Peyer's patch (tissue), 4 donors: ENCODE measurements at regions not wholly inside any gene's neighbourhood (a gene's known extent, or its start where the extent isn't known, plus 50 kb on each side); places are given as distances from the start of the nearest gene placed in this dataset.
"Not testable (repeated sequence)": the region's sequence is repeated elsewhere in the genome, so short reads cannot be mapped to it uniquely, and the experiment has no call there.

Experiments
- DNase-seq, 3 donors: peaks; one replicate each; pipeline ENCODE4 v3.0.0-alpha.2; 2017 to 2019
- H3K27ac ChIP-seq, 4 donors: fragments of 200-600 bp; sonication (generic); one replicate each; pipeline ENCODE4 v1.5.1; 2016 to 2019
- H3K27me3 ChIP-seq, 2 donors: fragments of 200-600 bp; sonication (generic); one replicate each; pipeline ENCODE4 v1.5.1; 2019
- H3K36me3 ChIP-seq, 3 donors: fragments of 200-600 bp; sonication (generic); one replicate each; pipeline ENCODE4 v1.5.1; 2016 to 2019
- H3K4me1 ChIP-seq, 4 donors: fragments of 200-600 bp; sonication (generic); one replicate each; pipeline ENCODE4 v1.5.1; 2016 to 2019
- H3K4me3 ChIP-seq, 4 donors: fragments of 200-600 bp; sonication (generic); 1 replicate in 3 of 4; 2 replicates in 1 of 4; pipeline ENCODE4 v1.5.1; 2016 to 2019; ENCODE audit warnings: mild to moderate bottlenecking in 1 of 4
- H3K9me3 ChIP-seq, 4 donors: fragments of 200-600 bp; sonication (generic); one replicate each; pipeline ENCODE4 v1.5.1; 2016 to 2019; ENCODE audit warnings: mild to moderate bottlenecking in 1 of 4
- CTCF ChIP-seq, 6 experiments: fragments of 450-650 bp in 4 of 6; fragments of 200-600 bp in 2 of 6; sonication (generic) in 1 of 6; IDR thresholded peaks; one replicate each; pipeline ENCODE4 v1.5.1; 2017 to 2019; ENCODE audit warnings: antibody characterized with exemption in 6 of 6, mild to moderate bottlenecking in 3 of 6, moderate library complexity in 1 of 6
- POLR2A ChIP-seq, 2 donors: fragments of 450-650 bp; IDR thresholded peaks; one replicate each; pipeline ENCODE4 v1.5.1; 2017; ENCODE audit warnings: antibody characterized with exemption in 2 of 2, mild to moderate bottlenecking in 2 of 2, moderate library complexity in 2 of 2

- H3K27me3 ChIP-seq = no peaks in the 10 kb centered on the region
- no peaks in the 10 kb centered on the region for H3K4me1 ChIP-seq
- DNase-seq = no peak
- peaks cover 0 to 8% (median 0%) of the 10 kb centered on the region in 4 donors for H3K9me3 ChIP-seq
- no peak overlapping the region for H3K4me3 ChIP-seq
- no peak overlapping the region for H3K27ac ChIP-seq
- no peaks in the 10 kb centered on the region for H3K36me3 ChIP-seq
- no peak for TF ChIP-seq POLR2A (IDR thresholded peaks at IDR 0.05)
- no peak for TF ChIP-seq CTCF (IDR thresholded peaks at IDR 0.05)
Measured at GRCh38 chr7:102721-103120, 89.7 kb upstream of the FAM20C start.

GRCh38 chr7:103981-104380, 88.4 kb upstream of the FAM20C start:
- H3K27me3 ChIP-seq, H3K4me3 ChIP-seq, H3K4me1 ChIP-seq, H3K36me3 ChIP-seq, H3K9me3 ChIP-seq, H3K27ac ChIP-seq, DNase-seq: not testable (repeated sequence)

GRCh38 chr7:105002-105401, 87.4 kb upstream of the FAM20C start:
- Histone ChIP-seq H3K36me3 (no peaks in the 10 kb centered on the region), H3K27ac (no peak overlapping the region), H3K4me1 (no peaks in the 10 kb centered on the region), H3K4me3 (no peak overlapping the region), H3K9me3 (no peaks in the 10 kb centered on the region), H3K27me3 (no peaks in the 10 kb centered on the region)
- no peak for DNase-seq
- no peak for TF ChIP-seq POLR2A (IDR thresholded peaks at IDR 0.05)
- TF ChIP-seq CTCF (IDR thresholded peaks at IDR 0.05) = no peak

GRCh38 chr7:106356-106755, 86.0 kb upstream of the FAM20C start:
- no peaks in the 10 kb centered on the region for H3K4me1 ChIP-seq
- TF ChIP-seq CTCF (IDR thresholded peaks at IDR 0.05) (no peak), POLR2A (IDR thresholded peaks at IDR 0.05) (no peak)
- DNase-seq = no peak
- H3K27me3 ChIP-seq = no peaks in the 10 kb centered on the region
- no peak overlapping the region for H3K27ac ChIP-seq
- no peak overlapping the region for H3K4me3 ChIP-seq
- no peaks in the 10 kb centered on the region for H3K9me3 ChIP-seq
- H3K36me3 ChIP-seq = no peaks in the 10 kb centered on the region

- Histone ChIP-seq H3K36me3 (no peaks in the 10 kb centered on the region), H3K4me1 (no peaks in the 10 kb centered on the region), H3K27ac (no peak overlapping the region), H3K4me3 (no peak overlapping the region), H3K9me3 (no peaks in the 10 kb centered on the region), H3K27me3 (no peaks in the 10 kb centered on the region)
- no peak for TF ChIP-seq POLR2A (IDR thresholded peaks at IDR 0.05)
- no peak for TF ChIP-seq CTCF (IDR thresholded peaks at IDR 0.05)
- DNase-seq = no peak
Measured at GRCh38 chr7:107233-107632, 85.1 kb upstream of the FAM20C start.

GRCh38 chr7:107907-108306, 84.5 kb upstream of the FAM20C start:
- H3K9me3 ChIP-seq = no peaks in the 10 kb centered on the region
- DNase-seq = peak in 1 of 3 donors; percentile 1

More at GRCh38 chr7:107907-108306, 84.5 kb upstream of the FAM20C start:
- no peaks in the 10 kb centered on the region for H3K27me3 ChIP-seq
- TF ChIP-seq POLR2A (IDR thresholded peaks at IDR 0.05) (no peak), CTCF (IDR thresholded peaks at IDR 0.05) (no peak)
- no peaks in the 10 kb centered on the region for H3K36me3 ChIP-seq
- H3K27ac ChIP-seq = no peak overlapping the region
- H3K4me1 ChIP-seq = no peaks in the 10 kb centered on the region
- H3K4me3 ChIP-seq = no peak overlapping the region
